ENCODE measurements at regions not wholly inside any gene's neighbourhood (a gene's known extent, or its start where the extent isn't known, plus 50 kb on each side); places are given as distances from the start of the nearest gene placed in this dataset.

- no peak for TF ChIP-seq POLR2AphosphoS5 (IDR thresholded peaks at IDR 0.05)
- no peak for TF ChIP-seq POLR2A (IDR thresholded peaks at IDR 0.05)
Observed at GRCh38 chr10:25678666-25679065, 255.4 kb upstream of the MYO3A start.
